Endothelial cell (in vitro differentiated cells): ENCODE measurements at regions not wholly inside any gene's neighbourhood (a gene's known extent, or its start where the extent isn't known, plus 50 kb on each side); places are given as distances from the start of the nearest gene placed in this dataset.
"Not testable (repeated sequence)": the region's sequence is repeated elsewhere in the genome, so short reads cannot be mapped to it uniquely, and the experiment has no call there.

Source experiments
- DNase-seq: peaks from one replicate; pipeline ENCODE4 v3.0.0; 2021; ENCODE audit warnings: low spot score
- H3K27ac Mint-ChIP-seq: one replicate; pipeline ENCODE4 v1.8.0; 2021; ENCODE audit warnings: mixed read lengths, inconsistent platforms; ENCODE audit not compliant: unreplicated experiment
- H3K27me3 Mint-ChIP-seq: one replicate; pipeline ENCODE4 v1.8.0; 2021; ENCODE audit warnings: mild to moderate bottlenecking, moderate library complexity, mixed read lengths, inconsistent platforms; ENCODE audit not compliant: unreplicated experiment
- H3K36me3 Mint-ChIP-seq: one replicate; pipeline ENCODE4 v1.8.0; 2021; ENCODE audit warnings: mild to moderate bottlenecking, low read depth, mixed read lengths, inconsistent platforms; ENCODE audit not compliant: unreplicated experiment
- H3K4me1 Mint-ChIP-seq: one replicate; pipeline ENCODE4 v1.8.0; 2021; ENCODE audit warnings: mild to moderate bottlenecking, mixed read lengths, inconsistent platforms; ENCODE audit not compliant: unreplicated experiment
- H3K4me3 Mint-ChIP-seq: one replicate; pipeline ENCODE4 v1.8.0; 2021; ENCODE audit warnings: mild to moderate bottlenecking, mixed read lengths, inconsistent platforms; ENCODE audit not compliant: unreplicated experiment
- H3K9me3 Mint-ChIP-seq: one replicate; pipeline ENCODE4 v1.8.0; 2021; ENCODE audit warnings: mixed read lengths, inconsistent platforms; ENCODE audit not compliant: unreplicated experiment
- CTCF ChIP-seq: fragments of 200-600 bp; sonication (generic); IDR thresholded peaks from one replicate; pipeline ENCODE4 v1.5.0; 2021; ENCODE audit warnings: antibody characterized with exemption; ENCODE audit not compliant: unreplicated experiment

DNA sequence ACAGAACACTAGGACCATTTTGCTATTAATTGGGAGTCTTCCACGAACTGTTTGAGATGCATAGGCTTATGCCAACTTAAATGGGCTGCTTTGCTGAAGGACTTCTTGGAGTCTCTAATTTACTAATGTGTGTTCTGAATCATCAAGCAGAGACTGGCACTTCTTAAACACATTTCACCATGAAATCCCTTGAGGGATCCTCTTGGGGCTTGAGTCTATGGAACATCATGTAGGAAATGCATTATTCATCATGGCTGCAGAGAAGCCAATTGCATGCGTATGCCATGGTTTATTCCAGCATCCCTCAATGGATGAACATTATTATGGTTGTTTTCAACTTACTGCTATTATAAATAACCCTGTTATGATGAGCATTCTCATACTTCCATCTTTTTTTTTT, 73.4 kb downstream of the FGD2 start:
- H3K9me3 Mint-ChIP-seq, result no peaks in the 10 kb centered on the region
- TF ChIP-seq CTCF, result no peak
- H3K27ac Mint-ChIP-seq, result no peak overlapping the region
- peaks cover 20% of the 10 kb centered on the region for H3K4me1 Mint-ChIP-seq
- H3K27me3 Mint-ChIP-seq, result no peaks in the 10 kb centered on the region
- no peaks in the 10 kb centered on the region for H3K36me3 Mint-ChIP-seq
- H3K4me3 Mint-ChIP-seq, result no peak overlapping the region
- DNase-seq, result no peak

DNA sequence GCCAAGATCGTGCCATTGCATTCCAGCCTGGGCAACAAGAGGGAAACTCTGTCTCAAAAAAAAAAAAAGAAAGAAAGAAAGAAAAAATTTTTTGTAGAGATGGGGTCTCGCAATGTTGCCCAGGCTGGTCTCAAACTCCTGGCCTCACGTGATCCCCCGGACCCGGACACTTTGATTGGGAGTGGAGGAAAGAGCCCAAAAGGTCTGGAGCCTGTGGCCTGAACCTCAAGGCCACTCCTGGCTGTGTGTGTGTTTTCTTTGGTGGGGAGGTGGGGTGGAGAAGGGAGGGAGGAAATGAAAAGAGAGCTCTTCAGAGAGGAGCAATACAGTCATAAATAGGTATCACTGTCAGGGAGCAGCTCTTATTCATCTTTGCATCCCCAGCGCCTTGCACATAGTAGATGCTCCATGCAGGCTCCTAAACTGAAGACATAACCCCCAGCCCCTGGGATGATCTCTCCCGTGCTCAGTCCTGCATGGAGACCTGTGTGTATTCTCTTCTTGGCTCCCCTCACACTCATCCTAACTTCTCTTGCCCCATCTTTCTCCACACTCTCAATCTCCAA, 75.7 kb downstream of the FGD2 start:
- peaks cover 14% of the 10 kb centered on the region for H3K4me1 Mint-ChIP-seq
- no peaks in the 10 kb centered on the region for H3K36me3 Mint-ChIP-seq
- no peak overlapping the region for H3K4me3 Mint-ChIP-seq
- no peaks in the 10 kb centered on the region for H3K27me3 Mint-ChIP-seq
- no peak for DNase-seq
- no peaks in the 10 kb centered on the region for H3K9me3 Mint-ChIP-seq
- no peak overlapping the region for H3K27ac Mint-ChIP-seq
- no peak for TF ChIP-seq CTCF

DNA sequence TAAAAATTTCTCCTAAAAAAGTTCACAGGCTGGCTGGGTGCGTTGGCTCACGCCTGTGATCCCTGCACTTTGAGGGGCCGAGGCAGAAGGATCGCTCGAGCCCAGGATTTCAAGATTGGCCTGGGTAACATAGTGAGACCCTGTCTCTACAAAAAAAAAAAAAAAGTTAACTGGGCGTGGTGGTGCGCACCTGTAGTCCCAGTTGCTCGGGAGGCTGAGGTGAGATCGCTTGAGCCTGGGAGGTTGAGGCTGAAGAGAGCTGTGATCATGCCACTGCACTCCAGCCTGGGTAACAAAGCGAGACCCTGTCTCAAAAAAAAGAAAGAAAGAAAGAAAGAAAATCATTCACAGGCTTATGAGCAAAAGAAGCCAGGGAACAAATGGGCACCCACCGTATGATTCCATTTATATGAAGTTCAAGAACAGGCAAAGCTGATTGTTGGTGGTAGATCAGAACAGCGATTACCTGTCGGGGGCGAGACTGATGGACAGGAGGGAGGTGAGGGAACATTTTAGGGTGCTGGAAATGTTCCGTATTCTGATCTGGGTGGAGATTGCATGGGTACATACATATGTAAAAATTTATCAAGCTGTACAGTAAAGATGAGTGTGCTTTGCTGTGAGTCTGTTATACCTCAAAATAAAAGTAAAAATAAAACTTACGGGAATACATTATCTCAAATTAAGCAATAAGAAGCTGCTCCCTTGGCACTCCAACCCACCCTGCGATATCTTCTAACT, 77.1 kb downstream of the FGD2 start:
- no peak overlapping the region for H3K27ac Mint-ChIP-seq

GRCh38 chr6:37083243-37084138, 78.0 kb downstream of the FGD2 start:
- no peaks in the 10 kb centered on the region for H3K9me3 Mint-ChIP-seq
- no peaks in the 10 kb centered on the region for H3K27me3 Mint-ChIP-seq
- peaks cover 14% of the 10 kb centered on the region for H3K4me1 Mint-ChIP-seq
- H3K36me3 Mint-ChIP-seq, result no peaks in the 10 kb centered on the region
- H3K27ac Mint-ChIP-seq, result no peak overlapping the region
- no peak for DNase-seq
- no peak for TF ChIP-seq CTCF
- H3K4me3 Mint-ChIP-seq, result no peak overlapping the region

More for the DNA sequence above, 77.1 kb downstream of the FGD2 start:
- no peak for TF ChIP-seq CTCF
- no peak for DNase-seq
- no peaks in the 10 kb centered on the region for H3K36me3 Mint-ChIP-seq
- no peak overlapping the region for H3K4me3 Mint-ChIP-seq
- no peaks in the 10 kb centered on the region for H3K9me3 Mint-ChIP-seq
- H3K4me1 Mint-ChIP-seq, result peaks cover 14% of the 10 kb centered on the region
- H3K27me3 Mint-ChIP-seq, result no peaks in the 10 kb centered on the region

DNA sequence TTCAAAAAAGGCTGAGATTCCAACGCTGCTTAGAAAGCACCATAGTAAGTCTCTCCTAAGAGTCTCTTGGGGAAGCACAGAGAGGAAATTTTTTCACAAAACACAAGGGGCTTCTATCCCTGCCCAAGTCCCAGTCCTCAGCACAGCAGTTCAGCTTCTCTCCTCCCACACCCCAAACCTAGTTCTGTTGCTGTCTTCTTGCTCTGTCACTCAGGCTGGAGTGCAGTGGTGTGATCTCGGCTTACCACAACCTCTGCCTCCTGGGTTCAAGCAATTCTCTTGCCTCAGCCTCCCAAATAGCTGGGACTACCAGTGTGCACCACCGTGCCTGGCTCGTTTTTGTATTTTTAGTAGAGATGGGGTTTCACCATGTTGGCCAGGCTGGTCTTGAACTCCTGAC, 79.2 kb downstream of the FGD2 start:
- DNase-seq, H3K27ac Mint-ChIP-seq, H3K36me3 Mint-ChIP-seq, H3K4me3 Mint-ChIP-seq, H3K27me3 Mint-ChIP-seq, H3K9me3 Mint-ChIP-seq: not testable (repeated sequence)
- H3K4me1 Mint-ChIP-seq, result peaks cover 14% of the 10 kb centered on the region
